ENCODE measurements at regions not wholly inside any gene's neighbourhood (a gene's known extent, or its start where the extent isn't known, plus 50 kb on each side); places are given as distances from the start of the nearest gene placed in this dataset.
"Not testable (repeated sequence)": the region's sequence is repeated elsewhere in the genome, so short reads cannot be mapped to it uniquely, and the experiment has no call there.

- TF ChIP-seq, protein P1, sequence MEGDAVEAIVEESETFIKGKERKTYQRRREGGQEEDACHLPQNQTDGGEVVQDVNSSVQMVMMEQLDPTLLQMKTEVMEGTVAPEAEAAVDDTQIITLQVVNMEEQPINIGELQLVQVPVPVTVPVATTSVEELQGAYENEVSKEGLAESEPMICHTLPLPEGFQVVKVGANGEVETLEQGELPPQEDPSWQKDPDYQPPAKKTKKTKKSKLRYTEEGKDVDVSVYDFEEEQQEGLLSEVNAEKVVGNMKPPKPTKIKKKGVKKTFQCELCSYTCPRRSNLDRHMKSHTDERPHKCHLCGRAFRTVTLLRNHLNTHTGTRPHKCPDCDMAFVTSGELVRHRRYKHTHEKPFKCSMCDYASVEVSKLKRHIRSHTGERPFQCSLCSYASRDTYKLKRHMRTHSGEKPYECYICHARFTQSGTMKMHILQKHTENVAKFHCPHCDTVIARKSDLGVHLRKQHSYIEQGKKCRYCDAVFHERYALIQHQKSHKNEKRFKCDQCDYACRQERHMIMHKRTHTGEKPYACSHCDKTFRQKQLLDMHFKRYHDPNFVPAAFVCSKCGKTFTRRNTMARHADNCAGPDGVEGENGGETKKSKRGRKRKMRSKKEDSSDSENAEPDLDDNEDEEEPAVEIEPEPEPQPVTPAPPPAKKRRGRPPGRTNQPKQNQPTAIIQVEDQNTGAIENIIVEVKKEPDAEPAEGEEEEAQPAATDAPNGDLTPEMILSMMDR (IDR thresholded peaks at IDR 0.05; ENCODE audit: low read depth, low read length), result no peak
- H3K4me3 ChIP-seq (ENCODE audit: low read depth, low read length), result no peak overlapping the region
These were observed 308.0 kb upstream of the RPS23 start for GRCh38 chr5:82586181-82586580.

GRCh38 chr5:82584631-82585030, 306.5 kb upstream of the RPS23 start:
- TF ChIP-seq, protein P1 (IDR thresholded peaks at IDR 0.05; ENCODE audit: low read depth, low read length), result no peak
- no peak overlapping the region for H3K4me3 ChIP-seq (ENCODE audit: low read depth, low read length)

- H3K4me3 ChIP-seq (ENCODE audit: low read depth, low read length), result not testable (repeated sequence)
These were observed 305.2 kb upstream of the RPS23 start for GRCh38 chr5:82583331-82583730.

DNA sequence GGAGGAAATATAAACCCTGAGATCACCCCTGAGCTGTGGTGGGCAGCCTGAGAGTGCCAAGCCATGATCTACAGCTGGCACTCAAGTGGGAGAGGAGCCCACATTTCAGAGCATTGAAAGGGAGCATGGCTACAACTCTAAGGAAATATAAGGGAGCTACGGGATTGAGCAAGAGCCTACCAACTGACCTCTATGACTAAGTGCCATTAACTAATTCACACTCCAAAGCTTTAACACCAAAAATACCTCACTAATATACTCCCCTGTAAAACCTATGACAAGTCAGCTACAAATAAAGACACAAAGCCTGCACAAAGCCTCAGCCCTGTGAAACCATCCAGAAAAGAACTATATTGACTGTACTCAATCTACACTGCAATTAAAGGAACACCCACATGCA, 286.8 kb upstream of the RPS23 start:
- TF ChIP-seq, protein P1 (IDR thresholded peaks at IDR 0.05; ENCODE audit: low read depth, low read length), result no peak
- no peak overlapping the region for H3K4me3 ChIP-seq (ENCODE audit: low read depth, low read length)

- TF ChIP-seq, protein P1 (IDR thresholded peaks at IDR 0.05; ENCODE audit: low read depth, low read length), result no peak
These were observed 285.6 kb upstream of the RPS23 start for GRCh38 chr5:82563745-82564144.

DNA sequence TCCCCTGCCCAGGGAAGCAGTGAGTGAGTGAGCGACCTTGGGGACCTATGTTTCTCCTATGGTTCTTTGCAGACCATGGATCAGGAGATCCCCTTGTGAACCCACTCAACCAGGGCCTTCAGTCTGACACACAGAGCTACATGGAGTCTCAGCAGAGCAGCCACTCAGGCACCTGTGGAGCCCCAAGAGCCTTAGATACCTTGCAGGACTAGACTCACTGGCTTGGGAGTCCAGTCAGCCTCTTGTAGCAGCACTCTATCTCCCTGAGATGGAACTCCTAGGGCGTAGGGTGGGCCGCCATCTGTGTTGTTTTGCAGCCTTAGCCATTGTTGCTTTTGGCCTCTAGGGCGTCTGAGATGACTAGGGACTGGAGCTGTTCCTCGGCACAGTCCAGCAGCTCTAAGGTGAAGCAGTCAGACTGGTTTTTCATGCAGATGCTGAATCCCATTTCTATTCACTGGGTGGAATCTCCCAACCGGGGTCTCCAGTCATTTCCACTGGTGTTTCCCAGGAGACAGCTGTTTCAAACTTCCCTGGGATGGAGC, 284.6 kb upstream of the RPS23 start:
- TF ChIP-seq, protein P1 (IDR thresholded peaks at IDR 0.05; ENCODE audit: low read depth, low read length), result no peak
- no peak overlapping the region for H3K4me3 ChIP-seq (ENCODE audit: low read depth, low read length)

More at GRCh38 chr5:82563745-82564144, 285.6 kb upstream of the RPS23 start:
- H3K4me3 ChIP-seq (ENCODE audit: low read depth, low read length), result no peak overlapping the region

- H3K4me3 ChIP-seq (ENCODE audit: low read depth, low read length), result no peak overlapping the region
- TF ChIP-seq, protein P1 (IDR thresholded peaks at IDR 0.05; ENCODE audit: low read depth, low read length), result no peak
These were observed 283.6 kb upstream of the RPS23 start for GRCh38 chr5:82561797-82562196.

DNA sequence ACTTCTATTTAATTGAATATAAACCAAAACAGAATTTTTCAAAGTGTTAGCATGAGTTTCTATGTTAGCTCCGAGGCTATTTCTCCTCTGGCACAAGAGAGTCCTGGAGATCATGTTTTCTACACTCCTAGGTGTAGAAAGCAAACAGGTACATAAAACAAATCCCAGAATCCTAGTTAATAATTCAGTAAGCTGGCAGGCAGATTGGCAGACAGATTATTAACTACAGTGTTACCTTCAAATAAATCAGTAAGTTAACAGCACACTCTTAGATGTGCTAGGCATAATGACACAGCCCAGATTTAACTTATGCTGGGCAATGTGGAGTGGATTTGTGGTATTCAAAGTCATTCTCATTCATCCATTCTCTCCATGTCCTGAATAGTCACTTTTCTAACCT, 282.8 kb upstream of the RPS23 start:
- TF ChIP-seq, protein P1 (IDR thresholded peaks at IDR 0.05; ENCODE audit: low read depth, low read length), result no peak
- H3K4me3 ChIP-seq (ENCODE audit: low read depth, low read length), result no peak overlapping the region
